ENCODE measurements at regions not wholly inside any gene's neighbourhood (a gene's known extent, or its start where the extent isn't known, plus 50 kb on each side); places are given as distances from the start of the nearest gene placed in this dataset.

DNA sequence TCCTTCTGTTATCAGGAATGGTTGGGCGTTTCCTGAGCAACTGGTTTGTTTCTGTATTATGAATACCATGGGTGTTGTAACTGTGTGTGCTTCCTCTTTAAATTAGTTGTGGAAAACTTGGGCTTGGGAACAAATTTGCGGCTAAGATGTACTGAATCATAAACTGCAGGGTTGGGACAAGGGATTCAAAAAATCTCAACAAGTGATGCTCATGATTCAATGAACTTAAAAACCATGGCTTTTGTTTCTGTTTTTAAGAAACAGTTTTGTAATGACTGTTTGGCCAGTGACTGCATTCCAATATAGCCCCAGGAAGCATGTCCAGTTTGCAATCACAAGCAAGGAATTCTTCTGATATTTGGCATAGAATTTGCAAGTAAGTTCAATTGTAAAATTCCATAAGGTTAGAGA lies 657.5 kb upstream of the WWC1 start:
- no peaks in the 10 kb centered on the region for H3K36me3 Mint-ChIP-seq (ENCODE audit: low read depth)
- intact Hi-C loops (cut with micrococcal nuclease), result no loop called here
- CTCF ChIA-PET, result no interaction called here
- H3K4me1 Mint-ChIP-seq (ENCODE audit: low read depth), result no peaks in the 10 kb centered on the region
- H3K27ac Mint-ChIP-seq, result no peak overlapping the region
- H3K4me3 Mint-ChIP-seq, result no peak overlapping the region
- TF ChIP-seq CTCF (IDR thresholded peaks at IDR 0.05), result no peak
- ATAC-seq (no peak), DNase-seq (no peak)
- H3K27me3 Mint-ChIP-seq, result no peaks in the 10 kb centered on the region
- POLR2A ChIA-PET, result no interaction called here
- H3K9me3 Mint-ChIP-seq, result no peaks in the 10 kb centered on the region

- no peak for TF ChIP-seq CTCF (IDR thresholded peaks at IDR 0.05)
- ATAC-seq (no peak), DNase-seq (no peak)
- CTCF ChIA-PET, result no interaction called here
- Mint-ChIP-seq H3K9me3 (no peaks in the 10 kb centered on the region), H3K4me1 (ENCODE audit: low read depth) (no peaks in the 10 kb centered on the region), H3K36me3 (ENCODE audit: low read depth) (no peaks in the 10 kb centered on the region), H3K27ac (no peak overlapping the region), H3K27me3 (no peaks in the 10 kb centered on the region), H3K4me3 (no peak overlapping the region)
- POLR2A ChIA-PET, result no interaction called here
- intact Hi-C loops (cut with micrococcal nuclease), result no loop called here
Measured at GRCh38 chr5:167634432-167634831, 657.0 kb upstream of the WWC1 start.

DNA sequence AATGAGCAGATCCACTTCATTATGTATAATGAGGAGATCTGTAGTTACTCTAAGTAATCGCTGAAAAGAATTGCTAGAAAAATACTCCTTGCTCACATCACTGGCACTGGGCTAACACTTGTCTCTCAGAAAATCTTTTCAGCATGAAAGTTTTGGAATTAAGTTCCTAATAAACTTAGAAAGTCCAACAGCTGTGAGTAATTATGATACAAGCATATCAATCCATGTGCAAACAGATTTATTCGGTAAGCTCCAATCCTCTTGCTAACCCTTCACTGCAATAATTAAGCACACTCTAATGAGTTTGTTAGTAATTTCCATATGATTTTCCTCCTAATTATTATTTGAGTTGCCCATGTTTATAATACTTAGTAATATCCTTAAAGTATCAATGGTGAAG lies 652.6 kb upstream of the WWC1 start:
- no peak for TF ChIP-seq CTCF (IDR thresholded peaks at IDR 0.05)
- CTCF ChIA-PET, result no interaction called here
- Mint-ChIP-seq H3K9me3 (no peaks in the 10 kb centered on the region), H3K36me3 (ENCODE audit: low read depth) (no peaks in the 10 kb centered on the region), H3K4me1 (ENCODE audit: low read depth) (no peaks in the 10 kb centered on the region), H3K27me3 (no peaks in the 10 kb centered on the region), H3K27ac (no peak overlapping the region), H3K4me3 (no peak overlapping the region)
- ATAC-seq (no peak), DNase-seq (no peak)
- POLR2A ChIA-PET, result no interaction called here
- intact Hi-C loops (cut with micrococcal nuclease), result no loop called here

- H3K4me3 Mint-ChIP-seq, result no peak overlapping the region
- DNase-seq (no peak), ATAC-seq (no peak)
- no peaks in the 10 kb centered on the region for H3K36me3 Mint-ChIP-seq (ENCODE audit: low read depth)
- no peaks in the 10 kb centered on the region for H3K4me1 Mint-ChIP-seq (ENCODE audit: low read depth)
- ChIA-PET CTCF (no interaction called here), POLR2A (no interaction called here)
- no peak for TF ChIP-seq CTCF (IDR thresholded peaks at IDR 0.05)
- no peaks in the 10 kb centered on the region for H3K9me3 Mint-ChIP-seq
- H3K27ac Mint-ChIP-seq, result no peak overlapping the region
- intact Hi-C loops (cut with micrococcal nuclease), result no loop called here
- H3K27me3 Mint-ChIP-seq, result no peaks in the 10 kb centered on the region
Measured at GRCh38 chr5:167639273-167639672, 652.2 kb upstream of the WWC1 start.

- no peak for TF ChIP-seq CTCF (IDR thresholded peaks at IDR 0.05)
- H3K27ac Mint-ChIP-seq, result no peak overlapping the region
Measured at GRCh38 chr5:167639766-167640165, 651.7 kb upstream of the WWC1 start.

More at GRCh38 chr5:167639766-167640165, 651.7 kb upstream of the WWC1 start:
- ChIA-PET CTCF (no interaction called here), POLR2A (no interaction called here)
- Mint-ChIP-seq H3K27me3 (no peaks in the 10 kb centered on the region), H3K9me3 (no peaks in the 10 kb centered on the region), H3K36me3 (ENCODE audit: low read depth) (no peaks in the 10 kb centered on the region), H3K4me3 (no peak overlapping the region), H3K4me1 (ENCODE audit: low read depth) (no peaks in the 10 kb centered on the region)
- DNase-seq (no peak), ATAC-seq (no peak)
- intact Hi-C loops (cut with micrococcal nuclease), result no loop called here

Measured in activated CD8-positive, alpha-beta T cell treated with anti-CD3 and anti-CD28 coated beads for 36 hours (primary cell).